Brain microvascular endothelial cell (primary cell): ENCODE measurements at regions not wholly inside any gene's neighbourhood (a gene's known extent, or its start where the extent isn't known, plus 50 kb on each side); places are given as distances from the start of the nearest gene placed in this dataset.

ENCODE experiments used
- DNase-seq: peaks from one replicate; pipeline ENCODE4 v3.0.0-alpha.2; 2020
- H3K27ac ChIP-seq: fragments of 250-450 bp; sonication (Bioruptor Pico); 2 replicates; pipeline ENCODE4 v1.5.1; 2020; ENCODE audit warnings: mild to moderate bottlenecking, moderate library complexity
- H3K27me3 ChIP-seq: fragments of 250-450 bp; sonication (Bioruptor Pico); replicated peaks from 2 replicates; pipeline ENCODE4 v1.5.1; 2020; ENCODE audit warnings: mild to moderate bottlenecking
- H3K36me3 ChIP-seq: fragments of 250-450 bp; sonication (Bioruptor Pico); replicated peaks from 2 replicates; pipeline ENCODE4 v1.5.1; 2020; ENCODE audit warnings: mild to moderate bottlenecking
- H3K4me3 ChIP-seq: 2 replicates; pipeline ENCODE4 v1.5.1; 2011; ENCODE audit warnings: low read depth, mild to moderate bottlenecking, control low read depth, low read length, moderate library complexity
- in situ Hi-C: cut with HindIII; loops from 2 replicates; pipeline ENCODE4 v1.10.0; 2017; ENCODE audit warnings: low sequenced_read_pairs, low pct_ligation_motif_present
- TF ChIP-seq, protein P1 (sequence below): IDR thresholded peaks from 2 replicates; pipeline ENCODE4 v1.5.1; 2011; ENCODE audit warnings: low read depth, mild to moderate bottlenecking, moderate library complexity, low read length, control low read depth, inconsistent platforms; ENCODE audit errors: missing control alignments

DNA sequence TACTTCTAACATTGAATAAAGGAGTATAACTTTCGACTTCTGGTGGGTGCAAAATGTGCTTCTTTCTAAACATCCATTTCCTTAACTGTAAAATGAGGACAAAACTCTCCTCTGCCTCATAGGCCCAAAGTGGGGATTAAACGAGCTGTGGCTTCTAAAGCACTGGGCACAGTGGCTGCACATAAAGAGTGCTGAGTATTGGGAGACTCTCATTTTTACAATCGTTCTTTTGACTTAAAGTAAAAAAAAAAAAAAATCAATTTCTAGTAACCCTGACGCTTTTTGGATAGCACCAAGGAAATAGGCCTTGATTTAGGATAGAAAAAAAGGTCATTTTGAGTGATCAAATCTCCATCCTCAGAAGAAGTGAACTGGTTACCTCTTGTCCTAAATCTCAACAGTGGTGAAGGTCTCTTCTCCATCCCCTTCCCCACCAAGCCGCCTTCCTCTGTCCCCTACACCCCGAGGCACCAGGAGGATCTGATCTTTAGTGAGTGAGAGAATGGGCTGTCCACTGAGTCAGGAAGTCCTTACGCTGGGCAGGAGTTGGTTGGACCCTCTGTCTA is 161.6 kb downstream of the DDX1 start:
- H3K27me3 ChIP-seq: no peaks in the 10 kb centered on the region
- in situ Hi-C loops: no loop called here
- H3K36me3 ChIP-seq: no peaks in the 10 kb centered on the region
- TF ChIP-seq, protein P1, sequence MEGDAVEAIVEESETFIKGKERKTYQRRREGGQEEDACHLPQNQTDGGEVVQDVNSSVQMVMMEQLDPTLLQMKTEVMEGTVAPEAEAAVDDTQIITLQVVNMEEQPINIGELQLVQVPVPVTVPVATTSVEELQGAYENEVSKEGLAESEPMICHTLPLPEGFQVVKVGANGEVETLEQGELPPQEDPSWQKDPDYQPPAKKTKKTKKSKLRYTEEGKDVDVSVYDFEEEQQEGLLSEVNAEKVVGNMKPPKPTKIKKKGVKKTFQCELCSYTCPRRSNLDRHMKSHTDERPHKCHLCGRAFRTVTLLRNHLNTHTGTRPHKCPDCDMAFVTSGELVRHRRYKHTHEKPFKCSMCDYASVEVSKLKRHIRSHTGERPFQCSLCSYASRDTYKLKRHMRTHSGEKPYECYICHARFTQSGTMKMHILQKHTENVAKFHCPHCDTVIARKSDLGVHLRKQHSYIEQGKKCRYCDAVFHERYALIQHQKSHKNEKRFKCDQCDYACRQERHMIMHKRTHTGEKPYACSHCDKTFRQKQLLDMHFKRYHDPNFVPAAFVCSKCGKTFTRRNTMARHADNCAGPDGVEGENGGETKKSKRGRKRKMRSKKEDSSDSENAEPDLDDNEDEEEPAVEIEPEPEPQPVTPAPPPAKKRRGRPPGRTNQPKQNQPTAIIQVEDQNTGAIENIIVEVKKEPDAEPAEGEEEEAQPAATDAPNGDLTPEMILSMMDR: no peak
- no peak overlapping the region for H3K4me3 ChIP-seq
- no peak for DNase-seq
- H3K27ac ChIP-seq: no peak overlapping the region

DNA sequence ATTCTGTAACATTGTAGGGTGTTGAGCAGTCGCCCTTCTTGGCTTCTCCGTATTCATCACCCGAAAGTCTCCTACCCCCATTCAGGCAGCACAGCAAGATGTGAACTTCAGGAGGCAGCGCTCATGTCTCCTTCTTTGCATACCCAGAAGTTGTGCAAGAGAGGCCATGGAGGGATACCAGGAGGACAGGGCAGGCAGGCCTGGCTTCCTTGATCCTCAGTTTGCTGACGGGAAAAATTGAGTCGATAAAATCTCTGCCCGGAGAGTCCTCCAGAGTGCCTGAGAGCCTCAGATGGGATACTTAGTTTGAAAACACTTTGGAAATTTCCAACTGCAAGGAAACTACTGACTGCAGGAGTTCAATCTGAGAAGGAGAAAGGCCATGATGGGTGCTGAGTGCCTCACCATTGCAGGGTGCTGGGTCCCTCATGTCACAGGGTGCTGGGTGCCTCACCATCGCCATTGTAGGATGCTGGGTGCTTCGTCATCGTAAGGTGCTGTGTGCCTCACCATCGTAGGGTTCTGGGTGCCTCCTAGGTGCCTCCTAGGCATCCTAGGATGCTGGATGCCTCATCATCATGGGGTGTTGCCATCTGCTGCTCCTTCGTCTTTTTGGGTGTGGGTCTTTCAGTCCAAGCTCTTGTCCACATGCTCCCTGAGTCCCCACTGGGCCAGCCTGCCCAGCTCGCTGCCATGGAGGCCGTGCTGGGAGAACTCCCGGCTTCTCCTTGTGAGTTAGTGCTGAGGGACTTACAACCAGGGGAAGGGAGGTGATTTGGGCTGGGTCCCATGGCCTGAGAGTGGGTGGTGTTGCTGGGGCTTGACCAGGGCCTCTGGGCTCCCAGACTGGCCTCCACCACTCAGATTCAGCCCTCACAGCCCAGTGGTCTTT is 162.4 kb downstream of the DDX1 start:
- Histone ChIP-seq H3K36me3 (no peaks in the 10 kb centered on the region), H3K27me3 (no peaks in the 10 kb centered on the region), H3K4me3 (no peak overlapping the region), H3K27ac (no peak overlapping the region)
- in situ Hi-C loops: no loop called here
- TF ChIP-seq, protein P1: no peak
- DNase-seq: no peak

DNA sequence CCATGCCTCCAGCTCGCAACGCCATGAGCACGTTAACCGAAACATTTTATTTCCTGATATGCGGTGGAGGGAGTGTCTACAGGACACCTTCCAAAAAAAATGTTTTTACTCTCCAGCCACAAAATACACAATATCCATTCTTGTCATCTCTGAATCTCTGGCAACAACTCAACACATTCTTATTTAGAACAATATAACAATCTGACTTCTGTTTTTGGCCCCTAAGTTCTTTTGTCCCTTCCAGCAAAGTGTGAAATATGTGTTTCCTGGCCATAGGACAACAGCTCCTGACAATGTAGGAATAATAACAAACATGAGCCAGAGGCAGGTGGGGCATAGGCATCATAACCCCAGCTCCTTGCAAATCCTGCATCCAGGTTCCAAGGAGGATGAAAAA is 163.0 kb downstream of the DDX1 start:
- Histone ChIP-seq H3K27ac (no peak overlapping the region), H3K4me3 (no peak overlapping the region), H3K36me3 (no peaks in the 10 kb centered on the region), H3K27me3 (no peaks in the 10 kb centered on the region)
- DNase-seq: no peak
- TF ChIP-seq, protein P1: no peak
- in situ Hi-C loops: no loop called here

DNA sequence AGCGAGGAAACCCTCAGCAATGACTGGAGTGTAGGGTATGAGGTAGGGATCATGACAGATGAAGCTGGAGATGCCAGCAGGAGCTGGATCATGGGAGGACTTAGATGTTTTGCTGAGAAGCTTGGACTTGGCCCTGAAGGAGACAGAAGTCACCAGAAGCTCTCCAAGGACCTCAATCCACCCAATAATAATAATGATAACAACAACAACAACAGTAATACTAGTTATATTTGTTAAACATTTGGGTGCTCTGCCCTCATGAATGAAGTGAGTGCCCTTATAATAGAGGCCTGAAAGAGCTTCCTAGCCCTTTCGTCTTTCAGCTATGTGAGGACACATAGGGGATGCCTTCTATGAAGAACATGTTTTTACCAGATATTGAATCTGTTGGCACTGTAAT is 163.9 kb downstream of the DDX1 start:
- no peaks in the 10 kb centered on the region for H3K27me3 ChIP-seq
- H3K36me3 ChIP-seq: no peaks in the 10 kb centered on the region
- TF ChIP-seq, protein P1: no peak
- DNase-seq: no peak
- H3K27ac ChIP-seq: no peak overlapping the region
- in situ Hi-C loops: no loop called here
- no peak overlapping the region for H3K4me3 ChIP-seq

DNA sequence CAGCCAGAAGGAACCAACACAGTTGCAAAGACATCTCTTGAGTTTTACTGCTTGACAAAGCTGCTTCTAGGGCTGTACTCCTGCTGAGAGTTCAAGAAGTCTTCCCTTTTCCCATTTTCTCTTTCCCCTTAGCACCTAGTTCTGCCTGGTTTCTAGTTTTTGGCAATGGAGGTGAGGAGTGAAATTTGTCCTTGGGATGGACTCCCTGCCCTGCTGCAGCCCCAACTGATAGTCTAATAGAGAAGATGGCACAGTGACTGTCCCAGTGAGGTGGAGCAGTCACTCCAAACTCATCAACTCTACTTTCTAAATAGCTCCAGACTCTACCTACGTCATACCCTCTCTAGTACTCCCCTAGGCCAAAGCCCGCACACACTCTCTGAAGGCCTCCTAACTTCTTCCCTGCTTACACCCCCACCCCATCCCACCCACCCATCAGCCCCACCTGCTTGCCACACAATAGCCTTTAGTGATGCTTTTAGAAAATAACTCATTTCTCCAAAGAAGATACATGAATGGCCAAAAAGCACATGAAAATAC is 164.4 kb downstream of the DDX1 start:
- in situ Hi-C loops: no loop called here

More for the DNA sequence above, 164.4 kb downstream of the DDX1 start:
- no peak for DNase-seq
- H3K4me3 ChIP-seq: no peak overlapping the region
- H3K27me3 ChIP-seq: no peaks in the 10 kb centered on the region
- no peak overlapping the region for H3K27ac ChIP-seq
- TF ChIP-seq, protein P1: no peak
- H3K36me3 ChIP-seq: no peaks in the 10 kb centered on the region
